Ascending aorta (tissue), 2 donors: ENCODE measurements at regions not wholly inside any gene's neighbourhood (a gene's known extent, or its start where the extent isn't known, plus 50 kb on each side); places are given as distances from the start of the nearest gene placed in this dataset.

Experiments used
- DNase-seq, 2 donors: peaks; one replicate each; pipeline ENCODE4 v3.0.0-alpha.2; 2019; ENCODE audit warnings: low spot score in 2 of 2
- H3K27ac ChIP-seq, 2 donors: fragments of 200-600 bp; sonication (generic); one replicate each; pipeline ENCODE4 v1.5.1; 2016 to 2017; ENCODE audit warnings: mild to moderate bottlenecking in 1 of 2
- H3K27me3 ChIP-seq: fragments of 200-600 bp; sonication (generic); one replicate; pipeline ENCODE4 v1.5.1; 2017
- H3K36me3 ChIP-seq, 2 donors: fragments of 200-600 bp; sonication (generic); one replicate each; pipeline ENCODE4 v1.5.1; 2016
- H3K4me1 ChIP-seq, 2 donors: fragments of 200-600 bp; sonication (generic); one replicate each; pipeline ENCODE4 v1.5.1; 2016 to 2017; ENCODE audit warnings: mild to moderate bottlenecking in 1 of 2
- H3K4me3 ChIP-seq, 2 donors: fragments of 200-600 bp; sonication (generic); one replicate each; pipeline ENCODE4 v1.5.1; 2016 to 2017; ENCODE audit warnings: mild to moderate bottlenecking in 1 of 2
- H3K9me3 ChIP-seq, 2 donors: fragments of 200-600 bp; sonication (generic); one replicate each; pipeline ENCODE4 v1.5.1; 2016
- intact Hi-C: fragments of 100-400 bp; cut with DNase I; formaldehyde crosslinking; loops from one replicate; pipeline ENCODE4 v1.15.1; 2023
- TF ChIP-seq, protein P1 (sequence below), 3 experiments: fragments of 200-600 bp in 2 of 3; fragments of 450-650 bp in 1 of 3; sonication (generic) in 2 of 3; IDR thresholded peaks; one replicate each; pipeline ENCODE4 v1.5.1; 2016 to 2019; ENCODE audit warnings: antibody characterized with exemption in 3 of 3, mild to moderate bottlenecking in 1 of 3, moderate library complexity in 1 of 3

DNA sequence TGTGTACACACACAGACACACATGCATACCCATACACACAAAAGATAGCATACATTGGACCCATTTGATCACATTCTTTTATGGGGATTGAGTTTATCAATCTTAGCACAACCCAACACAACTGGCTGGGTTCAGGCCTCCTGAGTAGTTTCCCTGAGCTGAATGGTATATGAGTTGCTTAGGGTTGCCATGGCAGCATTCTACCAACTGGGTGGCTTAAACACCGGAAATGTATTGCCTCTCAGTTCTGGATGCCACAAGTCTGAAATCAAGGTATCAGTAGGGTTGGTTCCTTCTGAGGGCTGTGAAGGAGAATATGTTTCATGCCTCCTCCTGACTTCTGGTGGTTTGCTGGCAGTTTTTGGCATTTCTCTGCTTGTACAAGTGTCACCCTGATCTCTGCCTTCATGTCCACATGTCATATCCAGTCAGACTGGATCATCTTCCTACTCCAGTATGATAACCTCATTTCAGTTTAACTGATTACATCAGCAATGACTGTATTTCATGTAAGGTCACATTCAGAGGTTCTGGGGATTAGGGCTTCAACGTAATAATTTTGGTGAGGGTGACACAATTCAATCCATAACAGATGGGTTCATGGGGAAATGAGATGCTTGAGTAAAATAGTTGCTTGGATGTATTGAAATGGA, 212.7 kb downstream of the KCNE4 start:
- TF ChIP-seq, protein P1, sequence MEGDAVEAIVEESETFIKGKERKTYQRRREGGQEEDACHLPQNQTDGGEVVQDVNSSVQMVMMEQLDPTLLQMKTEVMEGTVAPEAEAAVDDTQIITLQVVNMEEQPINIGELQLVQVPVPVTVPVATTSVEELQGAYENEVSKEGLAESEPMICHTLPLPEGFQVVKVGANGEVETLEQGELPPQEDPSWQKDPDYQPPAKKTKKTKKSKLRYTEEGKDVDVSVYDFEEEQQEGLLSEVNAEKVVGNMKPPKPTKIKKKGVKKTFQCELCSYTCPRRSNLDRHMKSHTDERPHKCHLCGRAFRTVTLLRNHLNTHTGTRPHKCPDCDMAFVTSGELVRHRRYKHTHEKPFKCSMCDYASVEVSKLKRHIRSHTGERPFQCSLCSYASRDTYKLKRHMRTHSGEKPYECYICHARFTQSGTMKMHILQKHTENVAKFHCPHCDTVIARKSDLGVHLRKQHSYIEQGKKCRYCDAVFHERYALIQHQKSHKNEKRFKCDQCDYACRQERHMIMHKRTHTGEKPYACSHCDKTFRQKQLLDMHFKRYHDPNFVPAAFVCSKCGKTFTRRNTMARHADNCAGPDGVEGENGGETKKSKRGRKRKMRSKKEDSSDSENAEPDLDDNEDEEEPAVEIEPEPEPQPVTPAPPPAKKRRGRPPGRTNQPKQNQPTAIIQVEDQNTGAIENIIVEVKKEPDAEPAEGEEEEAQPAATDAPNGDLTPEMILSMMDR (IDR thresholded peaks at IDR 0.05) = no peak
- Histone ChIP-seq H3K4me3 (no peak overlapping the region), H3K9me3 (no peaks in the 10 kb centered on the region)

DNA sequence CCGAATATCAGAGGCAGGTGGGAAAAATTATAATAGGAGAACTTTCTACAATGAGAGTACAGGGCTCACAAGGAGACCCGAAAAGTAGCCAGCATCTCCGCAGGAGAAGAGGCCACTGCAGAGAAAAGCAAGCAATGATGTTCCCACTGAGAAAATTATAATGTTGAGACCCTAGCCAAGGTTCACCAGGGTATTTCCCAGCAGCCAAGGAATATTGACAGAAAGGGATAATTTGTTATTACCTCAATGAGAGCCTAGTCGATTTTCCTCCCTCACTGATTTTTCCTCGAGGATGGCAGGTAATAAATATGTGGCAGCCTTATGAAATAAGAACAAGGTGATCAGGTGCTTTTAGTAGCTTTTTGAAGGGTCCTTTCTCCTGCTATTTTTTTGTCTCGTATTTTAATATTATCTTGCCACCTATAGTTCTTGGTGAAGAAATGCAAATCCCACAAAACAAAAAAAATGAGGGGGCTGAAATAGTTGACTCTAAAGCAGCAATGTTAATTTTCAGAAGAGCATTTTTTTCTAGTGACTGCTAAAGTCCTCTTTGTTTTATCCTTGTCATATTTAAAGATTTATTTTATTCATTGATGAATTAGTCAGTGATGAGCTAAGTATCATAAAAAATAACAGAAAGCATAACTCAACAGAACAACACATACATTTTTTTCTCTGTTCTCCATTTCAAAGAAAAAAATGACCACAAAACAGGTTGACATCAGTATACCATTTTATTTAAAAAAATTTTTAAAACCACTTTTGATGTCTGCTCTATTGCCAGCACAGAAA, 215.4 kb downstream of the KCNE4 start:
- intact Hi-C loops = no loop called here

More for the DNA sequence above, 212.7 kb downstream of the KCNE4 start:
- no peaks in the 10 kb centered on the region for H3K27me3 ChIP-seq
- intact Hi-C loops = no loop called here
- H3K4me1 ChIP-seq = no peaks in the 10 kb centered on the region
- no peaks in the 10 kb centered on the region for H3K36me3 ChIP-seq
- H3K27ac ChIP-seq = no peak overlapping the region
- no peak for DNase-seq

DNA sequence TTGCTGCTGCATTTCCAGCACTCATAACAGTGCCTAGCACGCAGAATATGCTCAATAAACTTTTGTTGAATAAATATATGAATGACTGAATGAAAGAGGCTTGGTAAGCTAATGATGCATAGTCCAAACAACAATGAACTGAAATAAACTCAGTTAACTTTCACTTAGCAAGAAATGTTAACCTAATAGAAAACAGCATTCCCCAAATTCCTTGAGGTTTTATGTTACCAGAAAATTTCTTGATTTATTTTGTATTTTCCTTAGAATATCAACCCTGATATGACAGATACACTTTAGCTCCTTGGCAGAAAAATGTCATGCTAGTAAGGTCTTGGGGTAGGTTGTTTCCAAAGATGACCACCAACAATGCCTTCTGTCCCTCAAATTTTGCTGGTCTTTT, 217.4 kb downstream of the KCNE4 start:
- H3K27ac ChIP-seq = no peak overlapping the region
- no peaks in the 10 kb centered on the region for H3K4me1 ChIP-seq
- TF ChIP-seq, protein P1 (IDR thresholded peaks at IDR 0.05) = no peak
- H3K27me3 ChIP-seq = no peaks in the 10 kb centered on the region
- no peak overlapping the region for H3K4me3 ChIP-seq
- no peaks in the 10 kb centered on the region for H3K9me3 ChIP-seq
- no peaks in the 10 kb centered on the region for H3K36me3 ChIP-seq
- DNase-seq = no peak
- intact Hi-C loops = no loop called here

More for the DNA sequence above, 215.4 kb downstream of the KCNE4 start:
- Histone ChIP-seq H3K27ac (no peak overlapping the region), H3K36me3 (no peaks in the 10 kb centered on the region), H3K4me3 (no peak overlapping the region), H3K9me3 (no peaks in the 10 kb centered on the region), H3K27me3 (no peaks in the 10 kb centered on the region), H3K4me1 (no peaks in the 10 kb centered on the region)
- TF ChIP-seq, protein P1 (IDR thresholded peaks at IDR 0.05) = no peak
- no peak for DNase-seq

DNA sequence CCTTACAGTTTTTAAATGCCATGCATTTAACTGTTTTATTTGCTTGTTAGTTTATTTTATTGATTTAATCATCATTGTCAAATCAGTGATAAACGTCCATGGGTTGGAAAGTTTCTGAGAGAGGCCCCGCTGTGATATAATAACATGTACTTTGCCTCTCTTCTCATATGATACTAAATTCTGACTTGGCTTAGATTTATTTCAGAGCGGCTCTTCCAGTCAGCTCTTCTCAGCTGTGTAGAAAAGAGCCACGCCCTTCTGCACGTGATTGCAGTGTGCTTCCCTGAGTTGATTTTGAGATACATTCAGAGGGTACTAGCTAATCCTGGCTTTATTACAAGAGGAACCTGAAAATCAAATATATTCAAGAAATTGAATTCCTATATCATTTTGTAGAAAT, 218.6 kb downstream of the KCNE4 start:
- Histone ChIP-seq H3K27me3 (no peaks in the 10 kb centered on the region), H3K36me3 (no peaks in the 10 kb centered on the region), H3K4me1 (no peaks in the 10 kb centered on the region), H3K9me3 (no peaks in the 10 kb centered on the region), H3K27ac (no peak overlapping the region), H3K4me3 (no peak overlapping the region)
- intact Hi-C loops = no loop called here
- no peak for DNase-seq
- TF ChIP-seq, protein P1 (IDR thresholded peaks at IDR 0.05) = no peak

DNA sequence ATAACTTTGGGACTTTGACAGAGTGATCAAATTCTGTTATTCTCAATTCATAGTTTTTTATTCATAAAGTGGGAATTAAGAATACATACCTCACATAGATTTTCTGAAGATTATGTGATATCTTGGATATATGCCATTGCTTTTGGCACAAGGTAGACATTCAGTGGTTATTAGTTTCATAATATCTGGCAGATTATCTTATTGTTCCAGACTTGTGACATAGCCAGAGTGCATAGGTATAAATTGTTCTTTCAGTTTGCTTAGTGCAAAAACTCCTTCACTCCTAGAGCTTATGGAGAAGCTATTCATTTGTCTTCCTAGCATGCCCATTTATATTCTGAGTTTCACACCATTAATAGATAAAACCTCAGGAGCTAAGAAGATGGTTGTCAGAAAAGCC, 222.0 kb downstream of the KCNE4 start:
- Histone ChIP-seq H3K4me1 (no peaks in the 10 kb centered on the region), H3K9me3 (no peaks in the 10 kb centered on the region), H3K27me3 (no peaks in the 10 kb centered on the region), H3K27ac (no peak overlapping the region), H3K36me3 (no peaks in the 10 kb centered on the region), H3K4me3 (no peak overlapping the region)
- DNase-seq = no peak
- TF ChIP-seq, protein P1 (IDR thresholded peaks at IDR 0.05) = no peak
- intact Hi-C loops = no loop called here
